Natural killer cell treated with Interleukin-12 subunit alpha and Interleukin-12 subunit beta and Interleukin-15 and Interleukin-18, amount 100 ng/mL, for 72 hours (primary cell): ENCODE measurements at regions not wholly inside any gene's neighbourhood (a gene's known extent, or its start where the extent isn't known, plus 50 kb on each side); places are given as distances from the start of the nearest gene placed in this dataset.

Experiments used
- ATAC-seq, 2 donors: fragments of 150-1000 bp; cut with Tn5 transposase in 1 of 2; sonication (Bioruptor Pico), chemical (Tn5 transposase) in 1 of 2; 2 replicates each; pipeline ENCODE4 v1.10.0; 2021
- DNase-seq: peaks from one replicate; pipeline ENCODE4 v3.0.0; 2022; ENCODE audit warnings: low spot score
- H3K27ac Mint-ChIP-seq, 2 donors: 1 replicate in 1 of 2; 2 replicates in 1 of 2; pipeline ENCODE4 v1.8.0; 2022; ENCODE audit warnings: mixed read lengths in 2 of 2, mild to moderate bottlenecking in 1 of 2, moderate library complexity in 1 of 2
- H3K27me3 Mint-ChIP-seq, 2 donors: 1 replicate in 1 of 2; 2 replicates in 1 of 2; pipeline ENCODE4 v1.8.0; 2022; ENCODE audit warnings: mixed read lengths in 2 of 2
- H3K36me3 Mint-ChIP-seq: one replicate; pipeline ENCODE4 v1.8.0; 2022; ENCODE audit warnings: mixed read lengths
- H3K4me1 Mint-ChIP-seq, 2 donors: 1 replicate in 1 of 2; 2 replicates in 1 of 2; pipeline ENCODE4 v1.8.0; 2022; ENCODE audit warnings: low read depth in 2 of 2, mixed read lengths in 2 of 2, mild to moderate bottlenecking in 1 of 2
- H3K4me3 Mint-ChIP-seq: one replicate; pipeline ENCODE4 v1.8.0; 2022; ENCODE audit warnings: mixed read lengths
- H3K9me3 Mint-ChIP-seq: 2 replicates; pipeline ENCODE4 v1.8.0; 2022; ENCODE audit warnings: mixed read lengths

- no peak for ATAC-seq
- peaks cover 17% of the 10 kb centered on the region for H3K9me3 Mint-ChIP-seq
- no peak overlapping the region for H3K4me3 Mint-ChIP-seq
- peaks cover 4% of the 10 kb centered on the region for H3K36me3 Mint-ChIP-seq
- no peaks in the 10 kb centered on the region for H3K27me3 Mint-ChIP-seq
- no peak for DNase-seq
- H3K27ac Mint-ChIP-seq: no peak overlapping the region
- H3K4me1 Mint-ChIP-seq: no peaks in the 10 kb centered on the region
Measured at GRCh38 chr11:29751618-29752017, 265.2 kb downstream of the KCNA4 start.

DNA sequence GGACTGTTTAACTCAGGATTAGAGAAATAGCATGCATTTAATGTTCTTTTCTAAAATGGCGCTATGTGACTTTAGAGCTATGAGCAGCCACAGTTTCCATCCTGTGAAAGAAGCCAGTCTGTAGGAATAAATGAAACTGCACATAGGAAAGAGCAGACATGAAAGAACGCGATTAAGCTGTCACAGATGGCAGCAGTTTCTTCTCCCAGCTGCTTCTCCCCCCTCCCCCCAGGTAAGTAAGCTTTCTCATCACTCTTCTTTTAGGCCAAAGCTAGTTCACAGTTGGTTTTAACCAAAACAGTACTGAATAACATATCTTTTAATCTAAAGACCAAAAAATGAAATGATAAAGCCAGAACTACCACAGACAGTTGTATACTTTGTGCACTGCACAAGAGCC lies 266.4 kb downstream of the KCNA4 start:
- DNase-seq: no peak
- Mint-ChIP-seq H3K36me3 (peaks cover 9% of the 10 kb centered on the region), H3K27me3 (no peaks in the 10 kb centered on the region), H3K4me3 (no peak overlapping the region), H3K9me3 (peaks cover 21% of the 10 kb centered on the region), H3K4me1 (no peaks in the 10 kb centered on the region), H3K27ac (no peak overlapping the region)
- ATAC-seq: no peak

- Mint-ChIP-seq H3K36me3 (peaks cover 7% of the 10 kb centered on the region), H3K4me1 (no peaks in the 10 kb centered on the region), H3K4me3 (no peak overlapping the region), H3K27ac (no peak overlapping the region), H3K9me3 (peaks cover 16% of the 10 kb centered on the region), H3K27me3 (no peaks in the 10 kb centered on the region)
- DNase-seq: no peak
- ATAC-seq: no peak
Measured at GRCh38 chr11:29734287-29734686, 282.5 kb downstream of the KCNA4 start.

- Mint-ChIP-seq H3K4me3 (no peak overlapping the region), H3K36me3 (peaks cover 5% of the 10 kb centered on the region), H3K4me1 (no peaks in the 10 kb centered on the region), H3K27ac (no peak overlapping the region), H3K27me3 (no peaks in the 10 kb centered on the region), H3K9me3 (peaks cover 3% of the 10 kb centered on the region)
- DNase-seq (no peak), ATAC-seq (no peak)
Measured at GRCh38 chr11:29713831-29714320, 303.0 kb downstream of the KCNA4 start.

DNA sequence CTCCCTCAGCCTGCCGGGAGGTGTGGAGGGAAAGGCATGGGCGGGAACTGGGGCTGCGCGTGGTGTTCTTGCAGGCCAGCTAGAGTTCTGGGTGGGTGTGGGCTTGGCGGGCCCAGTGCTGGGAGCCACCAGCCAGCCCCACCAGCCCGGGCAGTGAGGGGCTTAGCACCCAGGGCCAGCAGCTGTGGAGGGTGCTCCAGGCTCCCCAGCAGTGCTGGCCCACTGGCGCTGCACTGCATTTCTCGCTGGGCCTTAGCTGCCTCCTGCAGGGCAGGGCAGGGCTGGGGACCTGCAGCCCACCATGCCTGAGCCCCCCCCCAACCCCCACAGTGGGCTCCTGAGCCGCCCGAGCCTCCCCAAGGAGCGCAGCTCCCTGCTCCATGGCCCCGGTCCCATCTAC lies 304.2 kb downstream of the KCNA4 start:
- peaks cover 5% of the 10 kb centered on the region for H3K36me3 Mint-ChIP-seq
- no peak for ATAC-seq

DNA sequence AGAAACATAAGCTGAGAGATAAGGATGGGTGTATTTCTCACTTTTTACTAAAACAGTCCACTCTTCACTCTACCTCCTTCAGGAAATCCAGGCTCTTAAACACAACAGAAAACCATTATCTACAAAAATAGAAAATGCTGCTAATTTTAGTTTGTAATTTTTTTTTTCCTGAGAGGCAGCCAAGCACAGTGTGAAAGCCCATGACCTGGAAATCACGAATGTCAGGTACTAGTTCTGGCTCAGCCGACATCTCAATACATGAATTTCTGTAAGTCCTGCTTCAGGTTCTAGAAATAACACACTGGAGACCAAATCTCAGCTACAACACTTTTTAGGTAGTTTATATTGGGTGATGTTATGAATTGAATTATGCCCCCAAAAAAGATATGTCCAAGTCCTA lies 308.9 kb downstream of the KCNA4 start:
- H3K9me3 Mint-ChIP-seq: peaks cover 7% of the 10 kb centered on the region
- H3K27ac Mint-ChIP-seq: no peak overlapping the region
- H3K4me1 Mint-ChIP-seq: no peaks in the 10 kb centered on the region
- H3K4me3 Mint-ChIP-seq: no peak overlapping the region
- DNase-seq (no peak), ATAC-seq (no peak)
- no peaks in the 10 kb centered on the region for H3K36me3 Mint-ChIP-seq
- H3K27me3 Mint-ChIP-seq: no peaks in the 10 kb centered on the region

More for the DNA sequence above, 304.2 kb downstream of the KCNA4 start:
- DNase-seq: no peak
- Mint-ChIP-seq H3K4me1 (no peaks in the 10 kb centered on the region), H3K4me3 (no peak overlapping the region), H3K27ac (no peak overlapping the region), H3K9me3 (peaks cover 3% of the 10 kb centered on the region), H3K27me3 (no peaks in the 10 kb centered on the region)

DNA sequence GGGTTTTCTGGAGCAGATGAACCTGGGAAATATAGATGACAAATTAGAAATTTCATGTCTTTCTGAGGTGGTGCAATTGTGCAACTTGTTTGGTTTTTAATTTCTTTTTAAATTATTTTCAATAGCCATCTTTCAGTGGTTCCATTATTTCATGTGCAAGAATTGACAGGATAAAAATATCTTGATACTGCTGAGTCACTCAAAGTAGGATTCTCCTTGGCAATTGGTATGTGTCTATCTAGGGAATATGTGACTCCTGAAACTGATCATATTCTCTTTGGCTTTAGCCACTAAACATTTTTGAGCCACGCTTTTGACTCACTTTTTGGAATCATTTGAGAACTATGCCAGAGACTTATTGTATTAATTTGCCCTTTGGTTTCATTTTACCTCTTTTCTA lies 331.5 kb downstream of the KCNA4 start:
- Mint-ChIP-seq H3K4me1 (no peaks in the 10 kb centered on the region), H3K9me3 (peaks cover 11% of the 10 kb centered on the region), H3K4me3 (no peak overlapping the region), H3K36me3 (no peaks in the 10 kb centered on the region), H3K27ac (no peak overlapping the region), H3K27me3 (no peaks in the 10 kb centered on the region)
- ATAC-seq (no peak), DNase-seq (no peak)

DNA sequence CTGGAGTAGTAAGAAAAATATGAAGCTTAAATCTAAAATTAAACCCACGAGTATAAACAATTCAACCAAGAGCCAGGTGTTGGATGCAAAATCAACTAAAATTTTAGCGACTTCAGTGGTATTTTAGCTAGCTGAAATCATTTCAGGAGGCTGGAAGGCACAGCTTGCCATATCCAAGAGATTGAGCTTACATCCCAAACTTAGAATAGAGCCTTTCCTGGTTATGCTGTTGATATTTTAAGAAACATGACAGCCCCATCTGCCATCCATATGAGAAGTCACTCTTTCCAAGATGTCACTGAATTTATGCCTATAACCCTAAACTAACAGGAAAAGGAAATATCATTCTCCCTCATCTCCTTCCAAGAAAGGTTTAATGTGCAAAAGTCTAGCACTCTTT lies 334.0 kb downstream of the KCNA4 start:
- H3K27me3 Mint-ChIP-seq: no peaks in the 10 kb centered on the region
- H3K27ac Mint-ChIP-seq: no peak overlapping the region
- no peak for ATAC-seq
- no peak for DNase-seq
- peaks cover 11% of the 10 kb centered on the region for H3K9me3 Mint-ChIP-seq
- H3K4me3 Mint-ChIP-seq: no peak overlapping the region
- no peaks in the 10 kb centered on the region for H3K4me1 Mint-ChIP-seq
- no peaks in the 10 kb centered on the region for H3K36me3 Mint-ChIP-seq

- H3K9me3 Mint-ChIP-seq: peaks cover 18% of the 10 kb centered on the region
- peaks cover 7% of the 10 kb centered on the region for H3K36me3 Mint-ChIP-seq
- H3K4me1 Mint-ChIP-seq: no peaks in the 10 kb centered on the region
- H3K4me3 Mint-ChIP-seq: no peak overlapping the region
- ATAC-seq (no peak), DNase-seq (no peak)
- no peak overlapping the region for H3K27ac Mint-ChIP-seq
- H3K27me3 Mint-ChIP-seq: no peaks in the 10 kb centered on the region
Measured at GRCh38 chr11:29679996-29680395, 336.8 kb downstream of the KCNA4 start.

GRCh38 chr11:29676993-29677392 lies 339.8 kb downstream of the KCNA4 start:
- Mint-ChIP-seq H3K4me3 (no peak overlapping the region), H3K27me3 (no peaks in the 10 kb centered on the region), H3K4me1 (no peaks in the 10 kb centered on the region), H3K27ac (no peak overlapping the region), H3K36me3 (peaks cover 7% of the 10 kb centered on the region), H3K9me3 (peaks cover 18% of the 10 kb centered on the region)
- DNase-seq (no peak), ATAC-seq (no peak)

- H3K27ac Mint-ChIP-seq: no peak overlapping the region
- H3K4me1 Mint-ChIP-seq: no peaks in the 10 kb centered on the region
Measured at GRCh38 chr11:29669310-29669709, 347.5 kb downstream of the KCNA4 start.

GRCh38 chr11:29657709-29658108 lies 359.1 kb downstream of the KCNA4 start:
- H3K4me3 Mint-ChIP-seq: no peak overlapping the region
- no peaks in the 10 kb centered on the region for H3K4me1 Mint-ChIP-seq
- DNase-seq: no peak
- H3K9me3 Mint-ChIP-seq: peaks cover 6% of the 10 kb centered on the region
- H3K27ac Mint-ChIP-seq: no peak overlapping the region
- no peaks in the 10 kb centered on the region for H3K36me3 Mint-ChIP-seq
- no peak for ATAC-seq
- H3K27me3 Mint-ChIP-seq: no peaks in the 10 kb centered on the region

More at GRCh38 chr11:29669310-29669709, 347.5 kb downstream of the KCNA4 start:
- ATAC-seq (no peak), DNase-seq (no peak)
- Mint-ChIP-seq H3K36me3 (peaks cover 14% of the 10 kb centered on the region), H3K9me3 (peaks cover 29% of the 10 kb centered on the region), H3K4me3 (no peak overlapping the region), H3K27me3 (no peaks in the 10 kb centered on the region)

DNA sequence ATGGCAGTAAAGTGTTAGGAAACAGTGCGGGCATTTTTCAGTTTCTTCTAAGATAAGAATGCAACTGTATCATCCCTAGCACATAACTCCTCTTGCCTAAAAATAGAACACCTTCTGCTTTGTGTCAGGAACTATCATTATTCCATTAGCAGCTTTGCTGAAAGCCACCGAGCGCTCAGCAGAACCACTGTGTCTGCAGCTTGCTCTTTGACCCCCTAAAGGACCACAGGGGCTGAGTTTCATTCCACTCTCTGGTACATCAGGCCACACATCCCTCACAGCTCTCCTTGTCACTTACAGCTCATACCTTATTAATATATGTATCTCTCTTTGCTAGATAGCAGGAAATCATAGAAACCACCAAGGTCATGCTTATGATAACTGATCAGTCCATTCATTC lies 360.2 kb downstream of the KCNA4 start:
- H3K27ac Mint-ChIP-seq: no peak overlapping the region
- H3K4me1 Mint-ChIP-seq: no peaks in the 10 kb centered on the region
- peaks cover 3% of the 10 kb centered on the region for H3K9me3 Mint-ChIP-seq
- no peak overlapping the region for H3K4me3 Mint-ChIP-seq
- ATAC-seq (no peak), DNase-seq (no peak)
- no peaks in the 10 kb centered on the region for H3K36me3 Mint-ChIP-seq
- no peaks in the 10 kb centered on the region for H3K27me3 Mint-ChIP-seq

- Mint-ChIP-seq H3K36me3 (peaks cover 6% of the 10 kb centered on the region), H3K4me1 (no peaks in the 10 kb centered on the region), H3K9me3 (peaks cover 8% of the 10 kb centered on the region), H3K4me3 (no peak overlapping the region), H3K27me3 (no peaks in the 10 kb centered on the region), H3K27ac (no peak overlapping the region)
- no peak for DNase-seq
- ATAC-seq: no peak
Measured at GRCh38 chr11:29645373-29645772, 371.5 kb downstream of the KCNA4 start.

DNA sequence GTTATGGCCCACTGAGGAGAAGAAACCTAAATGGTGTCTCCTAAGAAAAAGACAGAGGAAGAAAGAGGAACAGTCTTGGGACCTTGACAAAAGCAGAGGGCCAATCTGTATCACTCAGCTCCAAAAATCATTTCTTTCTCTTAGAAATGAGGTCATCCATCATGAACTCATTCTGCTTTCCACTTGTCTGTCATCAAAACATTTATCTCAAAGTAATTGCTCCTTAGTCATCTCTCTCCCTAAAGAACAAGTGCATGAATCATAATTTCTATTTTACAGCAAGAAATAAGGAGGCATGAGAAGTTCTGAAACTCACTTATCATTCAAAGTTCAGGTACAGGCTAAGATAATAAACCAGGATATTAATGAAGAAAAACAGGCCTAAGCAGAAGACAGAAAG lies 375.6 kb downstream of the KCNA4 start:
- no peak overlapping the region for H3K4me3 Mint-ChIP-seq
- H3K27ac Mint-ChIP-seq: no peak overlapping the region
- DNase-seq: no peak
- H3K9me3 Mint-ChIP-seq: peaks cover 15% of the 10 kb centered on the region
- no peaks in the 10 kb centered on the region for H3K4me1 Mint-ChIP-seq
- no peak for ATAC-seq
- no peaks in the 10 kb centered on the region for H3K36me3 Mint-ChIP-seq
- no peaks in the 10 kb centered on the region for H3K27me3 Mint-ChIP-seq
